ENCODE measurements at regions not wholly inside any gene's neighbourhood (a gene's known extent, or its start where the extent isn't known, plus 50 kb on each side); places are given as distances from the start of the nearest gene placed in this dataset.

GRCh38 chr6:134550604-134551003, 232.7 kb upstream of the SGK1 start:
- Histone ChIP-seq H3K4me3 (no peak overlapping the region), H3K9me3 (no peaks in the 10 kb centered on the region), H3K27me3 (no peaks in the 10 kb centered on the region), H3K4me1 (no peaks in the 10 kb centered on the region), H3K27ac (no peak overlapping the region), H3K36me3 (no peaks in the 10 kb centered on the region)
- no peak for TF ChIP-seq CTCF (IDR thresholded peaks at IDR 0.05)
- TF ChIP-seq EP300 (IDR thresholded peaks at IDR 0.05), result no peak
- no peak for TF ChIP-seq POLR2AphosphoS5 (IDR thresholded peaks at IDR 0.05)
- no peak for TF ChIP-seq POLR2A (IDR thresholded peaks at IDR 0.05)
- intact Hi-C loops (cut with DNase I), result no loop called here
- 77 to 82% methylated on average over 3 of the region's 3 CpGs for WGBS, 2 donors
- DNase-seq, result no peak

DNA sequence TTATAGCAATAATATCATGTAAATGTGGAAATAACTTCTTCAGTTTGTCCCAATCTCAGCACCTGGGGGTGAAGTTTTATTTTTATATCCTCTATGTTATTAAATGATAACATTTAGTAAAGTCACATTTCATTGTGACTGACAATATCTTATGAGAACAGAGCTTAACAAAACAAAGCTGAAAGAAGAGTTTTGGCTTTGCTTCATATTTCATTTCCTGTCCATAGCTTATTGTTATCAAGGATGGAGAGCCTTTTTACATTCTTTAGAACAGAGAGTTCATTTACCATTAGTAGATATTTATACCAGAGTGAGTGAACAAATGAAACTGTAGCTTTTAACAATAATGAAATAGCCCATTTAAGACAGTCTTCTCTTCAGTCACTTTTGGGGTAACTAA, 231.9 kb upstream of the SGK1 start:
- TF ChIP-seq EP300 (IDR thresholded peaks at IDR 0.05) (no peak), POLR2A (IDR thresholded peaks at IDR 0.05) (no peak), CTCF (IDR thresholded peaks at IDR 0.05) (no peak), POLR2AphosphoS5 (IDR thresholded peaks at IDR 0.05) (no peak)
- H3K4me1 ChIP-seq, result no peaks in the 10 kb centered on the region
- H3K9me3 ChIP-seq, result no peaks in the 10 kb centered on the region
- no peaks in the 10 kb centered on the region for H3K36me3 ChIP-seq
- H3K4me3 ChIP-seq, result no peak overlapping the region
- intact Hi-C loops (cut with DNase I), result no loop called here
- H3K27ac ChIP-seq, result no peak overlapping the region
- no peak for DNase-seq
- H3K27me3 ChIP-seq, result no peaks in the 10 kb centered on the region

GRCh38 chr6:134546962-134547645, 229.2 kb upstream of the SGK1 start:
- no peaks in the 10 kb centered on the region for H3K27me3 ChIP-seq
- H3K9me3 ChIP-seq, result no peaks in the 10 kb centered on the region
- no peaks in the 10 kb centered on the region for H3K4me1 ChIP-seq
- H3K27ac ChIP-seq, result no peak overlapping the region
- H3K4me3 ChIP-seq, result no peak overlapping the region
- TF ChIP-seq CTCF (IDR thresholded peaks at IDR 0.05) (no peak), EP300 (IDR thresholded peaks at IDR 0.05) (no peak), POLR2AphosphoS5 (IDR thresholded peaks at IDR 0.05) (no peak), POLR2A (IDR thresholded peaks at IDR 0.05) (no peak)
- intact Hi-C loops (cut with DNase I), result no loop called here
- no peak for DNase-seq
- no peaks in the 10 kb centered on the region for H3K36me3 ChIP-seq
- 63 to 64% methylated on average over 8 of the region's 8 CpGs for WGBS, 2 donors

- TF ChIP-seq POLR2AphosphoS5 (IDR thresholded peaks at IDR 0.05), result no peak
- H3K36me3 ChIP-seq, result no peaks in the 10 kb centered on the region
- no peak for DNase-seq
- H3K27me3 ChIP-seq, result no peaks in the 10 kb centered on the region
- intact Hi-C loops (cut with DNase I), result no loop called here
- no peak overlapping the region for H3K27ac ChIP-seq
- H3K9me3 ChIP-seq, result no peaks in the 10 kb centered on the region
- H3K4me1 ChIP-seq, result no peaks in the 10 kb centered on the region
- WGBS, 2 donors, result 82 to 98% methylated on average over 2 of the region's 2 CpGs
- H3K4me3 ChIP-seq, result no peak overlapping the region
Observed at GRCh38 chr6:134544737-134545136, 226.8 kb upstream of the SGK1 start.

- intact Hi-C loops (cut with DNase I), result no loop called here
- WGBS, 2 donors, result 91 to 94% methylated on average over 1 of the region's 1 CpG
- H3K36me3 ChIP-seq, result no peaks in the 10 kb centered on the region
Observed at GRCh38 chr6:134543128-134543527, 225.2 kb upstream of the SGK1 start.

More at GRCh38 chr6:134543128-134543527, 225.2 kb upstream of the SGK1 start:
- DNase-seq, result no peak
- Histone ChIP-seq H3K9me3 (no peaks in the 10 kb centered on the region), H3K27me3 (no peaks in the 10 kb centered on the region), H3K4me3 (no peak overlapping the region), H3K4me1 (no peaks in the 10 kb centered on the region), H3K27ac (no peak overlapping the region)
- no peak for TF ChIP-seq POLR2A (IDR thresholded peaks at IDR 0.05)
- TF ChIP-seq CTCF (IDR thresholded peaks at IDR 0.05), result no peak
